ENCODE measurements at regions not wholly inside any gene's neighbourhood (a gene's known extent, or its start where the extent isn't known, plus 50 kb on each side); places are given as distances from the start of the nearest gene placed in this dataset.

DNA sequence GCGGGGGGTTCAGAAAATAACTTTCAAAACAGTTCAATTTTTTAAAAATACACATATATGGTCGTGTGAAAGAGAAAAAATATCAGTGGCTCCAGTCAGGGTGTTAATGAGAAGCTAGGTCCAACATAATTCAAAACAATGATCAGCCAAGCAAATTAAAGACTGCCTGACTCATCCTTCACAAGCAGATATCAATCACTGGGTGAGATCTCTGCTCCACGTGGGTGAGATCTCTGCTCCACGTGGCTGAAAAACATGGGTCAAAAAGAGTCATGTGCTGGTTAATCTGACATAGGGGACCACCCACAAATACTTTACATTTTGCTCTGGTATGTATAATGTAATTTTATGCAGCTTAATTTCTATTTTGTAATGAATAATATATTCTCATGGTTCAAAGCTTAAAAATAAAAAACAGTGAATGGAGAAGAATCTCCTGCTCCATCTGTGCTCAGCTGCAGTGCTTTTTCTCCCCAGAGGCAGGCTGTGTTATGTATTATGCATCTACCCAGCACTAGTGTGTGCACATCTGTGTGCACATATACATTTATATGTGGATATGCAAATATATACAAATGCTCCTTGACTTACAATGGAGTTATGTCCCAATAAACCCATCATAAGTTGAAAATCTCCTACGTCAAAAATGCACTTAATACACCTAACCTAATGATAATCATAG lies 93.1 kb upstream of the S1PR3 start:
- TF ChIP-seq, protein P1, sequence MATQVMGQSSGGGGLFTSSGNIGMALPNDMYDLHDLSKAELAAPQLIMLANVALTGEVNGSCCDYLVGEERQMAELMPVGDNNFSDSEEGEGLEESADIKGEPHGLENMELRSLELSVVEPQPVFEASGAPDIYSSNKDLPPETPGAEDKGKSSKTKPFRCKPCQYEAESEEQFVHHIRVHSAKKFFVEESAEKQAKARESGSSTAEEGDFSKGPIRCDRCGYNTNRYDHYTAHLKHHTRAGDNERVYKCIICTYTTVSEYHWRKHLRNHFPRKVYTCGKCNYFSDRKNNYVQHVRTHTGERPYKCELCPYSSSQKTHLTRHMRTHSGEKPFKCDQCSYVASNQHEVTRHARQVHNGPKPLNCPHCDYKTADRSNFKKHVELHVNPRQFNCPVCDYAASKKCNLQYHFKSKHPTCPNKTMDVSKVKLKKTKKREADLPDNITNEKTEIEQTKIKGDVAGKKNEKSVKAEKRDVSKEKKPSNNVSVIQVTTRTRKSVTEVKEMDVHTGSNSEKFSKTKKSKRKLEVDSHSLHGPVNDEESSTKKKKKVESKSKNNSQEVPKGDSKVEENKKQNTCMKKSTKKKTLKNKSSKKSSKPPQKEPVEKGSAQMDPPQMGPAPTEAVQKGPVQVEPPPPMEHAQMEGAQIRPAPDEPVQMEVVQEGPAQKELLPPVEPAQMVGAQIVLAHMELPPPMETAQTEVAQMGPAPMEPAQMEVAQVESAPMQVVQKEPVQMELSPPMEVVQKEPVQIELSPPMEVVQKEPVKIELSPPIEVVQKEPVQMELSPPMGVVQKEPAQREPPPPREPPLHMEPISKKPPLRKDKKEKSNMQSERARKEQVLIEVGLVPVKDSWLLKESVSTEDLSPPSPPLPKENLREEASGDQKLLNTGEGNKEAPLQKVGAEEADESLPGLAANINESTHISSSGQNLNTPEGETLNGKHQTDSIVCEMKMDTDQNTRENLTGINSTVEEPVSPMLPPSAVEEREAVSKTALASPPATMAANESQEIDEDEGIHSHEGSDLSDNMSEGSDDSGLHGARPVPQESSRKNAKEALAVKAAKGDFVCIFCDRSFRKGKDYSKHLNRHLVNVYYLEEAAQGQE (IDR thresholded peaks at IDR 0.05; ENCODE audit: insufficient read depth in 1 of 2, low read depth in 2 of 2, low read length in 2 of 2), result no peak
- no peak for TF ChIP-seq SIN3A (IDR thresholded peaks at IDR 0.05; ENCODE audit: borderline replicate concordance, insufficient read depth, low read length)

Measured in PFSK-1 (cell line).